ENCODE measurements at regions not wholly inside any gene's neighbourhood (a gene's known extent, or its start where the extent isn't known, plus 50 kb on each side); places are given as distances from the start of the nearest gene placed in this dataset.

DNA sequence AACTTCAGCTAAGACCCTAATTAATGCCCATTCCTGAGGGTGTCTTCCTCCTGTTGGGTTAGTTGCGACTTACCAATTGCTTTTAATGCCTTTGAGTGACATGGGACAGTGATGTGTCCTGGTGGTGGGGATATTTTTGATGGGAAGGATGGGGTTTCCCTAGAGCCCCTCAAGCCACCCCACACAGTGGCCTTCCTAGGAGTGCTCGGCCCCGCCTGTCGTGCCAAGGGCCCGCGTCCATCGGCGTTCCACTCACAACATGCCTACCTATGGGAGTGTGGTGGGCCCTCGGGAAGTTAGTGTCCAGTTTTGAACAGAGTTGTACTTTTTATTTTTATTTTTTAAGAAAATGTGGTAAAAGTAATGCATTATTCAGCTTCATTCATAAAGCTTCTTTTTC lies 50.1 kb upstream of the TSPAN2 start:
- no peak for DNase-seq

All from fibroblast of upper back skin (primary cell).